HG02970 (cell line): ENCODE measurements at regions not wholly inside any gene's neighbourhood (a gene's known extent, or its start where the extent isn't known, plus 50 kb on each side); places are given as distances from the start of the nearest gene placed in this dataset.

Experiments used
- ATAC-seq: cut with Tn5 transposase; IDR thresholded peaks from one replicate; pipeline ENCODE4 v1.9.1; 2021; ENCODE audit warnings: mild to moderate bottlenecking, moderate library complexity, moderate number of reproducible peaks; ENCODE audit not compliant: unreplicated experiment, low FRiP score

GRCh38 chr9:107999890-108000289 lies 510.3 kb upstream of the KLF4 start:
- no peak for ATAC-seq

DNA sequence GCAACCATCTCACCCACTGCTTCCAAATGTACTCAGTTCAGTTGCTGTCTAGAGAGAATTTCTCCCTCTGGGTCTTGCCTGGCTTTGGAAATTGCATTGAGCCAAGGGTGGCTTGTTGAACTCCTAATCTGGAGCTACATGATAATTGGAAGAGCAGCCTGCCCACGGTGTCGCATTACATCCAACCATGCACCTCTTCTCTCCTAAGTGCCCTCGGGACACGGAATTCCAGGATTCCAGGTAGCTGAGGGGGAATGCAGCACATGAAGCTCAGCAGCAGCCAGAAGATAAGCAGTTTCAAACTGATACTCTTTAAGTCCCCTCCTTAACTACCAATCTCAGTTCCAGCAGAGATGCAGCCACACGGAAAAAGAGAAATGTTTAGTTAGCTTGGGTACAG lies 509.4 kb upstream of the KLF4 start:
- no peak for ATAC-seq

DNA sequence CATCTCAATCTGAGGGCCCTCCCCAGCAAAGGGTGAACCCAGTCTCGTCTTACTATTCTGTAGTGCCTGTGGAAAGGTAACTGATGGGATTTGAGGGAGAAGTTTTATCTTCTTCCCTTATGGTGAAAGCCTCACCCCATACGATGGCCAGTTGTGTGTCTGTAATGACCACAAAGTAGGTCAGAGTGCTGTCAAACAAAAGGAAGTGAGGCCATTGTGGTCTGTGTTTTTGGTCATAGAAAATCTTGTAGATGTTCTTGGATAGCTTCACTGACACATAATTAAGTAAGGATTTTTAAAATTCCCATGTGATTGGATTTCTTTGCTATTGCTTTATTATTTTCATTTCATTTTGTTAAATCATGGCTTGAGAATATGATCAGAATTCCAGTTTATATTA lies 505.1 kb upstream of the KLF4 start:
- no peak for ATAC-seq

GRCh38 chr9:107992271-107992670 lies 502.7 kb upstream of the KLF4 start:
- no peak for ATAC-seq

GRCh38 chr9:107991581-107991980 lies 502.0 kb upstream of the KLF4 start:
- no peak for ATAC-seq

DNA sequence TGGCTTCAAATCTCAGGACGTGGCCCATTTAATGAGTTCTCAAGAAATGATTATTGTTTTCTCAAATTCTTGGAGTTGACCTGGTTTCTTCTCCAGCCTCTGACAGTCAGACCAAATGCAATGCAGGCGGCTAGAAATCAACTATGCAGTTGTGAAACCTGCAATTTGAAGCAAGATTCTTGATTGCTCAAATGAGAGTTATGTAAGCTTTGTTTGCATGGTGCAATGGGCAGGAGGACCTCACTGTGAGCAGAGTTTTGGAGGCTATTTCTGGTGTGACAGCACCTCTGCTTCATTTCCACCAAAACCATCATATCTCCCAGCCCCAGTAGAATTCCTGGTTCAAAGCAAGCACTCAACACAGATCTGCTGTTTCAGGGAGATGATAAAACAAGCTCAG lies 500.0 kb upstream of the KLF4 start:
- ATAC-seq, result no peak

GRCh38 chr9:107989099-107989498 lies 499.5 kb upstream of the KLF4 start:
- ATAC-seq, result no peak

GRCh38 chr9:107984956-107985355 lies 495.4 kb upstream of the KLF4 start:
- ATAC-seq, result no peak

- ATAC-seq, result no peak
Observed at GRCh38 chr9:107983762-107984161, 494.2 kb upstream of the KLF4 start.

GRCh38 chr9:107983181-107983603 lies 493.6 kb upstream of the KLF4 start:
- no peak for ATAC-seq

DNA sequence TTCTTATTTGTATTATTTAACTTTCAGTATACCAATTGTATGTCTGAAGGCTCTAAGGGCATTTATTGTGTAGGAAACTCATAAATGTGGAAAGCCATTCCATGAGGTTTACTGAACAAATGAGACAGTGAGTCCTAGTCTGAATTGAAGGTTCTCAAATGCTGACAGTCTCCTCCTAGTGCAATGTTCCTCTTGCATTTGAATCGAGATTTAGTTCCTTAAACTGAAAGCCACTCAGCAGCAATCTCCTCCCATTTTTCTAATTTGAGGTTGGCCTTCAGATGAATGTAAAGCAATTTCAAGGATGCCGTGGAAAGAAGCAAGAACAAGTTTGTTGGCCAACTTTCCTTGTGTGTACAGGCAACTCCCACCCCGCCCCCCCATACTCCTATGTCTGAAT lies 493.2 kb upstream of the KLF4 start:
- ATAC-seq, result no peak

DNA sequence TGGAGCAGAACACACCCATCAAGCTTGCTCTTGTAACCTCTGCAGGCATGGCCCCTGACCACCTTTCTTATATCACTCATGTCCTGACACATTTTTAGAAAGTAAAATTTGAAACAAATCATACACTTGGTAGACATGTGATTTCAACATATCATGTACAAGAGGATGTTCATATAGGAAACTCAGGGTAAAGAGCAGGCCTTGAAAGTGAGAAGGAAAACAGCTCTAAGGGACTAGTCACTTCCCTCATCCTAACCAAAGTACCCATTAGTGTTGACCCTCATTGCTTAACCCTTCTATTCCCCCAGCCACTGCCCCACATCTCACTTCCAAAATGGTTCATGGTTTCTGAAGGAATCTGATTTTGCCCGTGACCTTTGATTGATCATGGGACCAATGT lies 492.4 kb upstream of the KLF4 start:
- ATAC-seq, result no peak

DNA sequence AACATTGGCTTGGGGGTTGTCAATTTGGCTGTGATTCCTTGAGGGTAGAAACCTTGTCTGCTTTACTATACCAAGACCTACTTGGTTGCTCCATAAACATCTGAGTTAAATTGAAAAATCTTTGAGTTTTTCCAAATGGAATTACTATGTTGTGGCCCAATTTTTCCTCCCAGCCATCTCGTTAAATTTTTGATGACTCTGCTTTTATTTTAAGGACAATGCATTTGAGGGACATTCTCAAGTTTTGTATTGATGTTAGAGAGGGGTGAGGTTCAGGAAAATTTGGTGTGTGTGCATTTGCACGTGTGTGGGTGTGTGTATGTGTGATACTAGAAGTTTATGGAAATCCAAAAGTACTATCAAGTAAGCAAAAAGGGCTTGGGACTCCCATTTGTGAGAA lies 491.4 kb upstream of the KLF4 start:
- no peak for ATAC-seq

DNA sequence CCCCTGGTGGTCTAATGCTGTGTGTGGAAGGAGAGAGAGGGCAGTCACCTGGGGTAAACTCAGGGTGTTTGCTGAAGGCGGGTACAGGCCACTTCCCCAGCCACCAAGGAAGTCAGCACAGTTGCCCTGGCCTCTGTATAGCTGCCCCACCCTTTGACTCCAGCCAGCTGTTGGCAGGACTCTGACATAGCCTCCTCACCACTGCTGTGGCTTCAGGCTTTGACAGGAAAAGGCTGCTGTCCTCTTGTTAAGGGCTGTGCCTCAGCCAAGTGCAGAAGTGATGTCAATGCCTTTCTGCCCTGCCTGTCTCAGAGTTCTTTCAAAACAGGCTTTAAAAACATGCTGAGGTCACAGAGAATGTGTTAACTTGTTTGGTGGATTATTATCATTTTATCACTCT lies 487.2 kb upstream of the KLF4 start:
- ATAC-seq, result no peak

DNA sequence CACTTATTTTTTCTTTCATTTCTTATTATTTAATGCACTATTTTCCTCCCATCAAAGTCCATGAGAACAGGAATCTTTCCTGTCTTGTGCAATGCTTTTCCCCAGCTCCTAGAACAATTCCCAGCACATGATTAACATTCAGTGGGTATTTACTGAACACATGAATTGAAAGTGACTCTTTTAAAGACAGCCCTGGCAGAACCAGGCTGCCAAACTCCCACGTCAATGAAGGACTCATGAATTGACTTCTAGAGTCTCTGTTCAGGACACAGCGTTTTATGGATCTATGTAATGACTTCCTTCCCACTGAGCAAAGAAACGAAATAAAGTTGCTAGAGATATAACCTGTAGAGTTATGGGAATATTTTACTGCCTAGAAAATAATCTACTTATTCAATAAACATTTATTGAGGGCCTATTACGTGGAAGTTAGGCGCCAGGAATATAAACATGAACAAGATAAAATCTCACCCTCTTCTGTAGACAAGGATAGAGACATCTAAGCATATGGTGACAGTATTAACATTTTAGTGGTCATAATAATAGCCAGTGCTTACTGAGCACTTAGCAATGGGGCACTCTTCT lies 485.9 kb upstream of the KLF4 start:
- no peak for ATAC-seq

DNA sequence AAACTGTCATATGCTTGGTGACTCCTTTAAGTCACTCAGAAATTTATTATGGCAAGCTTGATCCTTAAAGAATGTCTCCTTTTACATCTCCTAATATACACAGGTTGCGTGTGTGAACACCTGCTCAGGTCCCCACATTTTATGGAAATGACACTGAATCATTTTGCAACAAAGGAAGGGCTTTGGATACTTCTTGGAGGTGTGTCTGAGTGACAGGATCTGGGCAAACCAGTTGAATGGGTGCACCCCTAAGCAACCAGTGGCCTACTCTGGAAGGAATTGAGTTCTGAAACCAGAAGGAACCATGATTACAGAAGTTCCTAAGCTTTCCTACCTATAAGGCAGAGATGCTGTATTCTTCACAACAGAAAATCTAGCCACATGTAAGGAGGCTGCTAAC lies 483.9 kb upstream of the KLF4 start:
- ATAC-seq, result no peak

DNA sequence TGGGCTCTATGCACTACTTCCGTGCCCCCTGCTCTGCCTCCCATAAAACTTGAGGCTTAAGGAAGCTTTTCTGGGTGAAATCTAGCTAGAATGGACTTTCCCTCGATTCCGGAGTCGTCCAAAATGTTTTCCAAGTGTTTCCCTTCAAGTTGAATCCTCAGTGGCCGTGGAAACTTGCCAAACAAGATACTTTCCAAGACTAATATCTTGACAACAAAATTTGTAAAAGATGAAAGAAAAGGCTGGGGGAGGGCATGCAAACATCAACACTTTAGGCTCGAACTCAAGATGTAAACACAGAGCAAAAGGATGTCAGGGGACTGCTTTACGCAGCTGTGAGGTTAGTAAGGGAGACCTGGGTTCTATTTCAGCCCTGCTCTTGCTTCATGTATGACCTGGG lies 482.8 kb upstream of the KLF4 start:
- ATAC-seq, result no peak

GRCh38 chr9:107971241-107971640 lies 481.7 kb upstream of the KLF4 start:
- no peak for ATAC-seq

DNA sequence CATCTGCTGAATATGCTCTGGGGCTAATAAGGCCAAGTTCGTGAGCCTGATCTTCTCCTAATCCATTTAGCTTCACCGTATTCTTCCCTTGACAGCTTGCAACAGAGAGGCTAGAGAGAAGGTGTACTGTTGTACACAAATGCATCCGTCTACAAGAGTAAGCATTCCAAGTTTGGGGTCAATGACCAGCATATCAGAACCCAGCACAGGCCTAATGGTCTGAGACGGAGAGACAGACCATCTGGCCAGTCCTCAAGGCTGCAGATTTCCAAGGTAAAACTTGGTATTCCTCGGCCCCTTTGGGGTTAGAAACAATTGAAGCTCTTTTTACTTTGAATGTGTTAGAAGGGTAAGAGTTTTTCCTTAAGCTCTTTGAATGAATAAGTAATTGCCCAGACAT lies 481.2 kb upstream of the KLF4 start:
- no peak for ATAC-seq

- no peak for ATAC-seq
Observed at GRCh38 chr9:107969727-107970126, 480.2 kb upstream of the KLF4 start.

DNA sequence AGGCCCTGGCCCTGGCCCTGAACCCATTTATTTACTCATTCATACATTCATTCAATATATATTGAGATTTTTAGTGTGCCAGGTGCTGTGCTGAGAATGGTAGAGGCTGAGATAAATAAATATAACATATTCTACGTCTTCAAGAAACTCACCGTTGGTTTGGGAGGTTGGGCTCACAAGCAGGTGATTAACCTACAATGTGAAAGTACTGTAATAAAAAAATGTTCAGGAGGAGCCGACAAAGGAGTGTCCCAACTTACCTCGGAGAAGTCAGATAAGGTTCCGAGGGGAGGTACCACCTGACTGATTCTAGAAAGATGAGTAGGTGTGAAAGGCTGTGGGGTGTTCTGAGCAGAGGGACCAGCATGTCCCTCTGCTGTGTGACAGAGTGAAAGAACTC lies 479.6 kb upstream of the KLF4 start:
- no peak for ATAC-seq

DNA sequence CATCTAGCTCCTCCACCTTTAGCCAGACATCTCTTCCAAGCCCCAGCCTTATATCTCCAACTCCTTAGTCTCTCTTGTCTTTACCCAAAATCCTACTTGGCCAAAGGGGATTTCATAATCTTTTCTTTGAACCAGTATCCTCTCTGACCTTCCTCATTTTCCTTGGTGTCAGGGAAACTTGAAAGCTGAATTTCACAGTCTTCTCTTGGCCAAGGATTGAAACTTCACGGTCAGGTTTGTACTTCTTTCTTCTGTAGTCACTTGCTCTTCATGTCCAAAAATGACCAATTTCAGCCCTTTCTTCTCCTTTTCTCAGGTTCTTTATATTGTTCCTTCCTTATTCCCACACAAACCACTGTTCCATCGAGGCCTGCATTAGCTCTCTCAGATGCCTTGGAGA lies 473.7 kb upstream of the KLF4 start:
- ATAC-seq, result no peak

DNA sequence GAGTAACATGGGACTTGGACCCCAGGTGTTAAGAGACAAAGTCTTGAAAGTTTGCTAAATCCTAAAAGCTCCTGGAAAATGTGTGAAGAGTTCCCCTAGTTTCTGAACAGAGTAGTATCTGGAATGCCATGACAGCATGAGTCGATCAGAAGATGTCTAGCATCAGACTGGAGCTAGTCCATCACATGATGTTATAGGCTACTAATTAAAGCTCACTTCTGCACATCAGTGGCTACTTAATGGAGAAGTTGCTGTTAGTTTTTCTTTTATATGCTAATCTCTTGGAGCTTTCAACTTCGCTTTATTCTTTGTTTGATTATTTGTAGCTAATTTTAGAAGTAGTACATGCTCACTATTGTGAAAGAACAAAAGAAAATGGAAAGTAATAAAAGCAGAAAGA lies 471.3 kb upstream of the KLF4 start:
- no peak for ATAC-seq
